GM12878 (cell line): ENCODE measurements at regions not wholly inside any gene's neighbourhood (a gene's known extent, or its start where the extent isn't known, plus 50 kb on each side); places are given as distances from the start of the nearest gene placed in this dataset.

ENCODE experiments used
- ATAC-seq: fragments of 200-7000 bp; cut with Tn5 transposase; 3 replicates; pipeline ENCODE4 v1.9.1; 2020; ENCODE audit warnings: mild to moderate bottlenecking, moderate library complexity
- BruUV-seq: library from RNA; stranded (reverse); fragments of 400-500 nt; replicated peaks from 2 replicates; lab custom pipeline; 2021; lab: Mats Ljungman, UMichigan
- CTCF ChIA-PET: fragments of 300-600 bp; sonication (Branson Sonifier 250); formaldehyde crosslinking; extraction: SDS; loops from one replicate; lab custom pipeline; 2021; ENCODE audit warnings: inconsistent platforms; lab: Yijun Ruan, JAX
- POLR2A ChIA-PET: fragments of 350-600 bp; formaldehyde crosslinking; extraction: SDS; loops from one replicate; lab custom pipeline; 2021; ENCODE audit warnings: inconsistent platforms; lab: Charles Lee
- RAD21 ChIA-PET: fragments of 300-600 bp; sonication (Branson Sonifier 250); formaldehyde crosslinking; loops from one replicate; lab custom pipeline; 2023; ENCODE audit warnings: antibody characterized with exemption; ENCODE audit not compliant: unreplicated experiment; lab: Charles Lee
- SMC1A ChIA-PET: fragments of 300-600 bp; sonication (Branson Sonifier 250); formaldehyde crosslinking; loops from one replicate; lab custom pipeline; 2023; ENCODE audit not compliant: unreplicated experiment, uncharacterized antibody; lab: Charles Lee
- DNase-seq: peaks from one replicate; pipeline ENCODE4 v3.0.0-alpha.2; 2011; ENCODE audit warnings: low read depth, low spot score
- FAIRE-seq: peaks from 3 replicates; lab custom pipeline; 2011; peaks lifted over from hg19 to GRCh38; lab: Jason Lieb, UNC
- H2AFZ ChIP-seq: 2 replicates; pipeline ENCODE4 v1.6.0; 2011; ENCODE audit warnings: low read depth, low read length, control low read depth; ENCODE audit not compliant: control insufficient read depth
- H3K27ac ChIP-seq: 2 replicates; pipeline ENCODE4 v1.5.1; 2011; ENCODE audit warnings: control low read depth; ENCODE audit not compliant: control insufficient read depth, insufficient read depth
- H3K27me3 ChIP-seq, 2 experiments: replicated peaks in 1 of 2; 2 replicates each; pipeline versions ENCODE4 v1.6.0 to v1.6.1; 2011; ENCODE audit warnings: low read length in 1 of 2; ENCODE audit not compliant: control insufficient read depth in 2 of 2, insufficient read depth in 2 of 2
- H3K36me3 ChIP-seq, 2 experiments: 2 replicates each; pipeline ENCODE4 v1.5.1; 2011; ENCODE audit warnings: low read length in 1 of 2; ENCODE audit not compliant: control insufficient read depth in 2 of 2, insufficient read depth in 2 of 2
- H3K4me1 ChIP-seq: 2 replicates; pipeline ENCODE4 v1.6.1; 2011; ENCODE audit warnings: mild to moderate bottlenecking, low read length, moderate library complexity, mixed read lengths; ENCODE audit not compliant: control insufficient read depth, insufficient read depth
- H3K4me2 ChIP-seq: 2 replicates; pipeline ENCODE4 v1.6.0; 2011; ENCODE audit warnings: control low read depth; ENCODE audit not compliant: control insufficient read depth, insufficient read depth
- H3K4me3 ChIP-seq: fragments of 200-600 bp; sonication (generic); 2 replicates; pipeline ENCODE4 v1.5.1; 2016
- H3K79me2 ChIP-seq: 2 replicates; pipeline ENCODE4 v1.6.0; 2011; ENCODE audit warnings: low read length; ENCODE audit not compliant: control insufficient read depth, insufficient read depth
- H3K9ac ChIP-seq: 2 replicates; pipeline ENCODE4 v1.8.0; 2011; ENCODE audit warnings: low read length, control low read depth, mixed read lengths; ENCODE audit not compliant: control insufficient read depth, insufficient read depth
- H3K9me3 ChIP-seq: replicated peaks from 3 replicates; pipeline ENCODE4 v1.5.1; 2011; ENCODE audit warnings: mild to moderate bottlenecking, low read length; ENCODE audit not compliant: control insufficient read depth, insufficient read depth
- H4K20me1 ChIP-seq: 2 replicates; pipeline ENCODE4 v1.6.0; 2011; ENCODE audit not compliant: control insufficient read depth, insufficient read depth
- CTCF ChIP-seq, 3 experiments: IDR thresholded peaks in 2 of 3; conservative IDR thresholded peaks in 1 of 3; 2 replicates each; pipeline ENCODE4 v1.5.1; 2011; ENCODE audit warnings: low read depth in 3 of 3, low read length in 3 of 3, mild to moderate bottlenecking in 3 of 3, control low read depth in 2 of 3, moderate library complexity in 2 of 3, inconsistent platforms in 1 of 3, mixed read lengths in 1 of 3; ENCODE audit not compliant: control insufficient read depth in 2 of 3, insufficient read depth in 1 of 3; ENCODE audit errors: extremely low read depth in 1 of 3
- E2F4 ChIP-seq: IDR thresholded peaks from 2 replicates; pipeline ENCODE4 v1.6.1; 2012; ENCODE audit warnings: low read depth, low read length, improper control_type of control experiment
- E4F1 ChIP-seq: fragments of 450-650 bp; IDR thresholded peaks from 2 replicates; pipeline ENCODE4 v1.6.1; 2018; ENCODE audit warnings: borderline replicate concordance, mild to moderate bottlenecking; ENCODE audit not compliant: partially characterized antibody
- FOS ChIP-seq: IDR thresholded peaks from 3 replicates; pipeline ENCODE4 v1.6.1; 2011; ENCODE audit warnings: borderline replicate concordance; ENCODE audit not compliant: insufficient read length; ENCODE audit errors: extremely low read depth
- FOXM1 ChIP-seq: IDR thresholded peaks from 2 replicates; pipeline ENCODE4 v1.6.1; 2012; ENCODE audit warnings: low read depth, mild to moderate bottlenecking, inconsistent platforms, low read length, moderate library complexity
- IRF4 ChIP-seq: IDR thresholded peaks from 2 replicates; pipeline ENCODE4 v1.6.1; 2011; ENCODE audit warnings: low read depth, low read length
- MLLT1 ChIP-seq: fragments of 450-650 bp; IDR thresholded peaks from 2 replicates; pipeline ENCODE4 v1.6.1; 2016; ENCODE audit warnings: mild to moderate bottlenecking
- POLR2AphosphoS2 ChIP-seq: IDR thresholded peaks from 2 replicates; pipeline ENCODE4 v1.6.1; 2011; ENCODE audit warnings: low read depth, mild to moderate bottlenecking, low read length, improper control_type of control experiment, moderate library complexity
- RAD51 ChIP-seq: fragments of 450-650 bp; IDR thresholded peaks from 2 replicates; pipeline ENCODE4 v1.6.1; 2016; ENCODE audit warnings: moderate library complexity, mild to moderate bottlenecking, inconsistent platforms
- SMAD1 ChIP-seq: fragments of 450-650 bp; IDR thresholded peaks from 2 replicates; pipeline ENCODE4 v1.6.1; 2018; ENCODE audit warnings: mild to moderate bottlenecking, low read depth; ENCODE audit not compliant: partially characterized antibody
- SUPT20H ChIP-seq: IDR thresholded peaks from 2 replicates; pipeline ENCODE4 v1.6.1; 2011; ENCODE audit warnings: low read depth, mild to moderate bottlenecking, low read length, moderate library complexity, borderline replicate concordance; ENCODE audit not compliant: control insufficient read depth
- USF2 ChIP-seq: IDR thresholded peaks from 2 replicates; pipeline ENCODE4 v1.6.1; 2011; ENCODE audit warnings: low read depth, low read length, improper control_type of control experiment, borderline replicate concordance
- YY1 ChIP-seq: IDR thresholded peaks from 2 replicates; pipeline ENCODE4 v1.6.1; 2011; ENCODE audit warnings: low read depth, mild to moderate bottlenecking, low read length
- ZNF217 ChIP-seq: fragments of 450-650 bp; IDR thresholded peaks from 2 replicates; pipeline ENCODE4 v1.6.1; 2017; ENCODE audit warnings: antibody characterized with exemption, mild to moderate bottlenecking
- WGBS: methylation state at CpG from one replicate; pipeline ENCODE4 v1.1.6; 2016; ENCODE audit warnings: low lambda C conversion rate; ENCODE audit not compliant: insufficient replicate concordance, insufficient coverage; ENCODE audit errors: missing lambda C conversion rate; 5-methylcytosine and 5-hydroxymethylcytosine counted together
- in situ Hi-C: fragments of 300-500 bp; cut with MboI; formaldehyde crosslinking; loops from 9 replicates; pipeline ENCODE4 v1.14.3; 2018; ENCODE audit warnings: mixed read lengths
- intact Hi-C: fragments of 100-400 bp; cut with micrococcal nuclease; formaldehyde crosslinking; loops from one replicate; pipeline ENCODE4 v1.14.2; 2022; ENCODE audit not compliant: unreplicated experiment

- POLR2A ChIA-PET: no interaction called here
- DNase-seq (no peak), FAIRE-seq (no peak), ATAC-seq (no peak)
- Histone ChIP-seq H3K9me3 (no peaks in the 10 kb centered on the region), H2AFZ (no peak overlapping the region), H3K4me3 (no peak overlapping the region), H3K4me1 (no peaks in the 10 kb centered on the region), H3K4me2 (no peak overlapping the region), H3K79me2 (no peaks in the 10 kb centered on the region), H3K9ac (no peak overlapping the region), H4K20me1 (no peaks in the 10 kb centered on the region), H3K36me3 (no peaks in the 10 kb centered on the region), H3K27ac (no peak overlapping the region), H3K27me3 (no peaks in the 10 kb centered on the region)
- intact Hi-C loops (no loop called here), in situ Hi-C loops (no loop called here)
- WGBS: 0% methylated on average over 1 of the region's 1 CpG
- RAD21 ChIA-PET: no interaction called here
- CTCF ChIA-PET: no interaction called here
- SMC1A ChIA-PET: no interaction called here
- no TSS peak for BruUV-seq
- TF ChIP-seq ZNF217: no peak
- no peak for TF ChIP-seq FOXM1
- TF ChIP-seq YY1: no peak
- TF ChIP-seq FOS: no peak
- TF ChIP-seq POLR2AphosphoS2: no peak
- TF ChIP-seq USF2: no peak
- no peak for TF ChIP-seq SUPT20H
- no peak for TF ChIP-seq E4F1
- TF ChIP-seq SMAD1: no peak
- no peak for TF ChIP-seq MLLT1
- TF ChIP-seq CTCF (IDR thresholded peaks at IDR 0.05 in 2 of 3, conservative IDR thresholded peaks at IDR 0.05 in 1 of 3; ENCODE audit: control insufficient read depth in 2 of 3, extremely low read depth in 1 of 3, insufficient read depth in 1 of 3, low read depth in 3 of 3, low read length in 3 of 3): no peak
- no peak for TF ChIP-seq E2F4
- no peak for TF ChIP-seq IRF4
- no peak for TF ChIP-seq RAD51
Measured at GRCh38 chr2:204436230-204436629, 109.0 kb upstream of the PARD3B start.
